ENCODE measurements at regions not wholly inside any gene's neighbourhood (a gene's known extent, or its start where the extent isn't known, plus 50 kb on each side); places are given as distances from the start of the nearest gene placed in this dataset.

- DNase-seq (no peak), ATAC-seq (replicated peaks in 1 of 2) (no peak)
- Mint-ChIP-seq H3K4me1 (ENCODE audit: low read depth) (no peaks in the 10 kb centered on the region), H3K27me3 (ENCODE audit: low read depth) (no peaks in the 10 kb centered on the region), H3K9me3 (peaks cover 11% of the 10 kb centered on the region in 2 donors), H3K4me3 (no peak overlapping the region), H3K36me3 (ENCODE audit: insufficient read depth in 2 of 2) (peaks cover 3 to 5% of the 10 kb centered on the region in 2 donors), H3K27ac (no peak overlapping the region)
Measured at GRCh38 chr5:10056228-10056760, 193.4 kb downstream of the ATPSCKMT start.

- Mint-ChIP-seq H3K4me3 (no peak overlapping the region), H3K27ac (no peak overlapping the region), H3K4me1 (ENCODE audit: low read depth) (no peaks in the 10 kb centered on the region), H3K9me3 (peaks cover 16 to 20% of the 10 kb centered on the region in 2 donors), H3K27me3 (ENCODE audit: low read depth) (no peaks in the 10 kb centered on the region), H3K36me3 (ENCODE audit: insufficient read depth in 2 of 2) (peaks cover 4 to 8% of the 10 kb centered on the region in 2 donors)
- DNase-seq = no peak
- no peak for ATAC-seq (replicated peaks in 1 of 2)
Measured at GRCh38 chr5:10049858-10050455, 199.7 kb downstream of the ATPSCKMT start.

GRCh38 chr5:10046676-10047075, 203.0 kb downstream of the ATPSCKMT start:
- Mint-ChIP-seq H3K36me3 (ENCODE audit: insufficient read depth in 2 of 2) (peaks cover 1 to 4% of the 10 kb centered on the region in 2 donors), H3K4me3 (no peak overlapping the region), H3K27me3 (ENCODE audit: low read depth) (no peaks in the 10 kb centered on the region), H3K4me1 (ENCODE audit: low read depth) (no peaks in the 10 kb centered on the region), H3K27ac (no peak overlapping the region), H3K9me3 (peaks cover 11% of the 10 kb centered on the region in 2 donors)
- DNase-seq (no peak), ATAC-seq (replicated peaks in 1 of 2) (no peak)

GRCh38 chr5:10045376-10045775, 204.3 kb downstream of the ATPSCKMT start:
- H3K4me3 Mint-ChIP-seq = no peak overlapping the region
- no peaks in the 10 kb centered on the region for H3K4me1 Mint-ChIP-seq (ENCODE audit: low read depth)
- no peaks in the 10 kb centered on the region for H3K27me3 Mint-ChIP-seq (ENCODE audit: low read depth)
- no peak for DNase-seq
- no peak overlapping the region for H3K27ac Mint-ChIP-seq
- ATAC-seq (replicated peaks in 1 of 2) = no peak
- peaks cover 0 to 1% of the 10 kb centered on the region in 2 donors for H3K36me3 Mint-ChIP-seq (ENCODE audit: insufficient read depth in 2 of 2)
- H3K9me3 Mint-ChIP-seq = peaks cover 2 to 5% of the 10 kb centered on the region in 2 donors

GRCh38 chr5:10036136-10036815, 213.4 kb downstream of the ATPSCKMT start:
- no peak for DNase-seq
- H3K36me3 Mint-ChIP-seq (ENCODE audit: insufficient read depth in 2 of 2) = no peaks in the 10 kb centered on the region
- no peak overlapping the region for H3K4me3 Mint-ChIP-seq
- no peaks in the 10 kb centered on the region for H3K4me1 Mint-ChIP-seq (ENCODE audit: low read depth)
- peaks cover 4 to 5% of the 10 kb centered on the region in 2 donors for H3K9me3 Mint-ChIP-seq
- ATAC-seq (replicated peaks in 1 of 2) = no peak
- no peaks in the 10 kb centered on the region for H3K27me3 Mint-ChIP-seq (ENCODE audit: low read depth)
- no peak overlapping the region for H3K27ac Mint-ChIP-seq

- ATAC-seq (replicated peaks in 1 of 2) (no peak), DNase-seq (no peak)
- Mint-ChIP-seq H3K27me3 (ENCODE audit: low read depth) (no peaks in the 10 kb centered on the region), H3K4me1 (ENCODE audit: low read depth) (no peaks in the 10 kb centered on the region), H3K4me3 (no peak overlapping the region), H3K36me3 (ENCODE audit: insufficient read depth in 2 of 2) (no peaks in the 10 kb centered on the region), H3K27ac (no peak overlapping the region), H3K9me3 (peaks cover 5 to 6% of the 10 kb centered on the region in 2 donors)
Measured at GRCh38 chr5:10034001-10034400, 215.7 kb downstream of the ATPSCKMT start.

GRCh38 chr5:10031817-10032216, 217.9 kb downstream of the ATPSCKMT start:
- H3K4me1 Mint-ChIP-seq (ENCODE audit: low read depth) = no peaks in the 10 kb centered on the region
- no peak overlapping the region for H3K27ac Mint-ChIP-seq
- H3K27me3 Mint-ChIP-seq (ENCODE audit: low read depth) = no peaks in the 10 kb centered on the region
- ATAC-seq (replicated peaks in 1 of 2) (no peak), DNase-seq (no peak)
- H3K36me3 Mint-ChIP-seq (ENCODE audit: insufficient read depth in 2 of 2) = no peaks in the 10 kb centered on the region
- no peak overlapping the region for H3K4me3 Mint-ChIP-seq
- H3K9me3 Mint-ChIP-seq = peaks cover 4 to 5% of the 10 kb centered on the region in 2 donors

GRCh38 chr5:10030219-10030831, 219.4 kb downstream of the ATPSCKMT start:
- H3K4me1 Mint-ChIP-seq (ENCODE audit: low read depth) = no peaks in the 10 kb centered on the region
- no peak for DNase-seq
- H3K4me3 Mint-ChIP-seq = no peak overlapping the region
- H3K27ac Mint-ChIP-seq = no peak overlapping the region
- H3K27me3 Mint-ChIP-seq (ENCODE audit: low read depth) = no peaks in the 10 kb centered on the region
- H3K36me3 Mint-ChIP-seq (ENCODE audit: insufficient read depth in 2 of 2) = no peaks in the 10 kb centered on the region
- H3K9me3 Mint-ChIP-seq = peaks cover 4 to 9% of the 10 kb centered on the region in 2 donors
- no peak for ATAC-seq (replicated peaks in 1 of 2)

GRCh38 chr5:10023494-10023893, 226.2 kb downstream of the ATPSCKMT start:
- no peaks in the 10 kb centered on the region for H3K4me1 Mint-ChIP-seq (ENCODE audit: low read depth)
- no peak overlapping the region for H3K4me3 Mint-ChIP-seq
- DNase-seq = no peak

GRCh38 chr5:10021248-10021647, 228.4 kb downstream of the ATPSCKMT start:
- Mint-ChIP-seq H3K4me1 (ENCODE audit: low read depth) (no peaks in the 10 kb centered on the region), H3K9me3 (peaks cover 4 to 18% of the 10 kb centered on the region in 2 donors), H3K27ac (no peak overlapping the region), H3K4me3 (no peak overlapping the region), H3K27me3 (ENCODE audit: low read depth) (no peaks in the 10 kb centered on the region), H3K36me3 (ENCODE audit: insufficient read depth in 2 of 2) (no peaks in the 10 kb centered on the region)
- DNase-seq (no peak), ATAC-seq (replicated peaks in 1 of 2) (no peak)

More at GRCh38 chr5:10023494-10023893, 226.2 kb downstream of the ATPSCKMT start:
- H3K27ac Mint-ChIP-seq = no peak overlapping the region
- no peak for ATAC-seq (replicated peaks in 1 of 2)
- no peaks in the 10 kb centered on the region for H3K36me3 Mint-ChIP-seq (ENCODE audit: insufficient read depth in 2 of 2)
- no peaks in the 10 kb centered on the region for H3K27me3 Mint-ChIP-seq (ENCODE audit: low read depth)
- H3K9me3 Mint-ChIP-seq = peaks cover 6 to 22% of the 10 kb centered on the region in 2 donors

- no peak for DNase-seq
- Mint-ChIP-seq H3K27ac (no peak overlapping the region), H3K4me3 (no peak overlapping the region), H3K4me1 (ENCODE audit: low read depth) (no peaks in the 10 kb centered on the region), H3K36me3 (ENCODE audit: insufficient read depth in 2 of 2) (no peaks in the 10 kb centered on the region), H3K27me3 (ENCODE audit: low read depth) (no peaks in the 10 kb centered on the region), H3K9me3 (peaks cover 4 to 15% of the 10 kb centered on the region in 2 donors)
- ATAC-seq (replicated peaks in 1 of 2) = no peak
Measured at GRCh38 chr5:10019236-10019635, 230.5 kb downstream of the ATPSCKMT start.

GRCh38 chr5:10018201-10019069, 231.3 kb downstream of the ATPSCKMT start:
- no peak overlapping the region for H3K27ac Mint-ChIP-seq
- DNase-seq (no peak), ATAC-seq (replicated peaks in 1 of 2) (no peak)
- H3K36me3 Mint-ChIP-seq (ENCODE audit: insufficient read depth in 2 of 2) = no peaks in the 10 kb centered on the region
- no peaks in the 10 kb centered on the region for H3K27me3 Mint-ChIP-seq (ENCODE audit: low read depth)
- H3K4me3 Mint-ChIP-seq = no peak overlapping the region
- H3K4me1 Mint-ChIP-seq (ENCODE audit: low read depth) = no peaks in the 10 kb centered on the region
- H3K9me3 Mint-ChIP-seq = peaks cover 4 to 15% of the 10 kb centered on the region in 2 donors

Data from activated T-cell treated with anti-CD3 and anti-CD28 coated beads, Interleukin-2, amount 50 U/mL, for 72 hours (primary cell).